GM12892 (cell line): ENCODE measurements at regions not wholly inside any gene's neighbourhood (a gene's known extent, or its start where the extent isn't known, plus 50 kb on each side); places are given as distances from the start of the nearest gene placed in this dataset.

ENCODE experiments used
- POLR2A ChIP-seq: IDR thresholded peaks from 2 replicates; pipeline ENCODE4 v1.6.1; 2011; ENCODE audit warnings: low read depth, low read length, control low read depth
- POLR2AphosphoS5 ChIP-seq: IDR thresholded peaks from 2 replicates; pipeline ENCODE4 v1.6.1; 2011; ENCODE audit warnings: low read depth, low read length, control low read depth

DNA sequence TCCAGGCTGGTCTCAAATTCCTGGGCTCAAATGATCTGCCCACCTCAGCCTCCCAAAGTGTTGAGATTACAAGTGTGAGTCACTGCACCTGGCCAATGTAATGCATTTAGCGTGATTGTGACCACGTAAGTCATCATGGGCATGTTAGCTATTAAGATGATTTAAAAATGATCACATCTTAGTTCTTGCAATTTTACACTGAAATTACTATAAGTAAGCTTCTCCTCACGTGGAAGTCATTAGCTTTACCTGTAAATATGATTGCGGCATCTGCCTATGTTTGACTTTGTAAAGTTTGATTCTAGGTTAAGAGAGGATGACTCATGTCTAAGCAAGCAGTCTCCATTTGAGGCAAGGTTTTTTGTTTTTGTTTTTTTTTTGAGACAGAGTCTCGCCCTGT lies 85.5 kb downstream of the PMAIP1 start:
- no peak for TF ChIP-seq POLR2AphosphoS5
- no peak for TF ChIP-seq POLR2A
